HEK293 (cell line): ENCODE measurements at regions not wholly inside any gene's neighbourhood (a gene's known extent, or its start where the extent isn't known, plus 50 kb on each side); places are given as distances from the start of the nearest gene placed in this dataset.

ENCODE experiments used
- KLF7 ChIP-seq: fragments of 450-650 bp; formaldehyde crosslinking; IDR thresholded peaks from 2 replicates; pipeline ENCODE4 v1.5.1; 2016; ENCODE audit warnings: missing biosample characterization, missing genetic modification characterization, borderline replicate concordance
- PRDM10 ChIP-seq: fragments of 450-650 bp; formaldehyde crosslinking; IDR thresholded peaks from 2 replicates; pipeline ENCODE4 v1.5.1; 2016; ENCODE audit warnings: missing biosample characterization, missing genetic modification characterization
- SCRT1 ChIP-seq: fragments of 450-650 bp; formaldehyde crosslinking; IDR thresholded peaks from 2 replicates; pipeline ENCODE4 v1.5.1; 2016; ENCODE audit warnings: missing biosample characterization, missing genetic modification characterization, borderline replicate concordance
- TRIM28 ChIP-seq: IDR thresholded peaks from 2 replicates; pipeline ENCODE4 v1.6.1; 2011; ENCODE audit warnings: low read length, control low read depth, borderline replicate concordance
- ZBTB11 ChIP-seq: fragments of 450-650 bp; formaldehyde crosslinking; conservative IDR thresholded peaks from 2 replicates; pipeline ENCODE4 v1.5.1; 2016; ENCODE audit warnings: low read depth, missing biosample characterization, missing genetic modification characterization
- ZBTB17 ChIP-seq: fragments of 450-650 bp; formaldehyde crosslinking; IDR thresholded peaks from 2 replicates; pipeline ENCODE4 v1.5.1; 2016; ENCODE audit warnings: missing biosample characterization, missing genetic modification characterization
- ZNF112 ChIP-seq: fragments of 450-650 bp; formaldehyde crosslinking; IDR thresholded peaks from 2 replicates; pipeline ENCODE4 v1.5.0; 2017; ENCODE audit warnings: missing biosample characterization, missing genetic modification characterization
- ZNF148 ChIP-seq: fragments of 450-650 bp; formaldehyde crosslinking; IDR thresholded peaks from 2 replicates; pipeline ENCODE4 v1.5.0; 2017; ENCODE audit warnings: missing biosample characterization, missing genetic modification characterization, borderline replicate concordance
- ZNF202 ChIP-seq: fragments of 450-650 bp; formaldehyde crosslinking; IDR thresholded peaks from 2 replicates; pipeline ENCODE4 v1.5.1; 2016; ENCODE audit warnings: missing biosample characterization, missing genetic modification characterization, borderline replicate concordance
- ZNF350 ChIP-seq: fragments of 450-650 bp; formaldehyde crosslinking; IDR thresholded peaks from 2 replicates; pipeline ENCODE4 v1.5.0; 2017; ENCODE audit warnings: missing biosample characterization, mild to moderate bottlenecking, missing genetic modification characterization
- ZNF354C ChIP-seq: fragments of 450-650 bp; formaldehyde crosslinking; IDR thresholded peaks from 2 replicates; pipeline ENCODE4 v1.5.1; 2016; ENCODE audit warnings: missing biosample characterization, missing genetic modification characterization, low read depth, borderline replicate concordance
- ZNF391 ChIP-seq: fragments of 450-650 bp; formaldehyde crosslinking; IDR thresholded peaks from 2 replicates; pipeline ENCODE4 v1.5.1; 2016; ENCODE audit warnings: low read depth, missing biosample characterization, missing genetic modification characterization, borderline replicate concordance
- ZNF416 ChIP-seq: fragments of 450-650 bp; formaldehyde crosslinking; IDR thresholded peaks from 2 replicates; pipeline ENCODE4 v1.5.1; 2016; ENCODE audit warnings: missing biosample characterization, missing genetic modification characterization
- ZNF501 ChIP-seq: fragments of 450-650 bp; formaldehyde crosslinking; IDR thresholded peaks from 2 replicates; pipeline ENCODE4 v1.5.1; 2016; ENCODE audit warnings: missing biosample characterization, missing genetic modification characterization
- ZNF510 ChIP-seq: fragments of 450-650 bp; formaldehyde crosslinking; IDR thresholded peaks from 2 replicates; pipeline ENCODE4 v1.5.1; 2018; ENCODE audit warnings: mild to moderate bottlenecking, missing genetic modification characterization, missing biosample characterization; ENCODE audit not compliant: insufficient replicate concordance
- ZNF521 ChIP-seq: fragments of 450-650 bp; formaldehyde crosslinking; IDR thresholded peaks from 2 replicates; pipeline ENCODE4 v1.5.1; 2017; ENCODE audit warnings: missing biosample characterization, mild to moderate bottlenecking, missing genetic modification characterization
- ZNF600 ChIP-seq: fragments of 450-650 bp; formaldehyde crosslinking; IDR thresholded peaks from 2 replicates; pipeline ENCODE4 v1.5.1; 2016; ENCODE audit warnings: missing biosample characterization, missing genetic modification characterization
- ZNF658 ChIP-seq: fragments of 450-650 bp; formaldehyde crosslinking; IDR thresholded peaks from 2 replicates; pipeline ENCODE4; 2016; ENCODE audit warnings: missing biosample characterization, missing genetic modification characterization
- ZNF670 ChIP-seq: fragments of 450-650 bp; formaldehyde crosslinking; IDR thresholded peaks from 2 replicates; pipeline ENCODE4 v1.5.1; 2016; ENCODE audit warnings: missing biosample characterization, missing genetic modification characterization, low read depth
- ZNF677 ChIP-seq: fragments of 450-650 bp; IDR thresholded peaks from 2 replicates; pipeline ENCODE4 v1.5.0; 2018; ENCODE audit warnings: missing biosample characterization, mild to moderate bottlenecking, missing genetic modification characterization, moderate library complexity
- ZSCAN30 ChIP-seq: fragments of 450-650 bp; IDR thresholded peaks from 2 replicates; pipeline ENCODE4 v1.5.1; 2018; ENCODE audit warnings: missing biosample characterization, mild to moderate bottlenecking, missing genetic modification characterization, moderate library complexity
- TF ChIP-seq, protein P1 (sequence below): fragments of 450-650 bp; formaldehyde crosslinking; IDR thresholded peaks from 2 replicates; pipeline ENCODE4 v1.5.1; 2017; ENCODE audit warnings: missing biosample characterization, missing genetic modification characterization
- TF ChIP-seq, protein P2 (sequence below): fragments of 450-650 bp; formaldehyde crosslinking; IDR thresholded peaks from 2 replicates; pipeline ENCODE4 v1.5.1; 2016; ENCODE audit warnings: missing biosample characterization, missing genetic modification characterization
- TF ChIP-seq, protein P3 (sequence below): fragments of 450-650 bp; IDR thresholded peaks from 2 replicates; pipeline ENCODE4 v1.5.1; 2018; ENCODE audit warnings: missing biosample characterization, missing genetic modification characterization
- TF ChIP-seq, protein P4 (sequence below): fragments of 450-650 bp; formaldehyde crosslinking; IDR thresholded peaks from 2 replicates; pipeline ENCODE4 v1.5.1; 2016; ENCODE audit warnings: missing biosample characterization, missing genetic modification characterization

DNA sequence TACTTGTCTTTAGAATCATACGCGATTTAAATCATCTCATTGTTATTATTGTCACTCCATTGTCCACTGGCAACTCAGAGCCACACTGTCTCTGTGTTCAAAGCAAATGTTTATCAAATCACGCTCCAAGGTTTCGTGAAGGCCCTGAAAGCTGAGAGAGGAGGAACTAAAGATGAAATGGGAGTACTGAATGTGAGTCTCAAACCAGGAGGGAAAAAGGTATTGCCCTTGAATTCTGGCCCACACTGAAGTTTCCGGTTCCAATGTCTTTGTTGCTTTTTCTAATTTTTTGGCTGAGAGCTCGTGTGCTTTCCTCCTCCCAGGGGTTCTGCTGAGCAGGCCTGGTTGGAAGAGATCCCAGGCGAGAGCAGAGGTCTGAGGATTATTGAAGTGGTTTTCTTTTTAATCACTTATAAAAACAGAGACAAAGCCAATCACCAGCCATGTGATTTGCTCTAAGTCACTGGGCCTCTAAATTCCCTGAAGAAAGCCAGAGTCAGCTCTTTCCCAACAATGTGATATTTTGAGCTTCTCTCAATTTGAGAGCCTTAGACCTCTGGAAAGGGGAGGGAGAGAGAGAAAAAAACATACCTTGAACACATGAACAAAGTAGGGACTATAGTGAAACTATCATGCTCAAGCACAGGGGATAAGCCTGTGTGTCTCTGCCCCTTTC, 420.8 kb upstream of the GRAMD2B start (continued):
- TF ChIP-seq, protein P1, sequence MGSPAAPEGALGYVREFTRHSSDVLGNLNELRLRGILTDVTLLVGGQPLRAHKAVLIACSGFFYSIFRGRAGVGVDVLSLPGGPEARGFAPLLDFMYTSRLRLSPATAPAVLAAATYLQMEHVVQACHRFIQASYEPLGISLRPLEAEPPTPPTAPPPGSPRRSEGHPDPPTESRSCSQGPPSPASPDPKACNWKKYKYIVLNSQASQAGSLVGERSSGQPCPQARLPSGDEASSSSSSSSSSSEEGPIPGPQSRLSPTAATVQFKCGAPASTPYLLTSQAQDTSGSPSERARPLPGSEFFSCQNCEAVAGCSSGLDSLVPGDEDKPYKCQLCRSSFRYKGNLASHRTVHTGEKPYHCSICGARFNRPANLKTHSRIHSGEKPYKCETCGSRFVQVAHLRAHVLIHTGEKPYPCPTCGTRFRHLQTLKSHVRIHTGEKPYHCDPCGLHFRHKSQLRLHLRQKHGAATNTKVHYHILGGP (tag by site-specific recombination): no peak
- TF ChIP-seq ZNF416 (tag by site-specific recombination): no peak
- TF ChIP-seq ZNF501 (tag by site-specific recombination): no peak
- no peak for TF ChIP-seq ZNF521 (tag by site-specific recombination)
- no peak for TF ChIP-seq ZNF112 (tag by site-specific recombination)
- no peak for TF ChIP-seq KLF7 (tag by site-specific recombination)
- TF ChIP-seq ZNF148: no peak
- no peak for TF ChIP-seq ZNF510 (tag by site-specific recombination)
- no peak for TF ChIP-seq ZNF658
- no peak for TF ChIP-seq ZNF354C (tag by site-specific recombination)
- TF ChIP-seq ZNF670 (tag by site-specific recombination): no peak
- TF ChIP-seq ZNF391 (tag by site-specific recombination): no peak
- TF ChIP-seq, protein P2, sequence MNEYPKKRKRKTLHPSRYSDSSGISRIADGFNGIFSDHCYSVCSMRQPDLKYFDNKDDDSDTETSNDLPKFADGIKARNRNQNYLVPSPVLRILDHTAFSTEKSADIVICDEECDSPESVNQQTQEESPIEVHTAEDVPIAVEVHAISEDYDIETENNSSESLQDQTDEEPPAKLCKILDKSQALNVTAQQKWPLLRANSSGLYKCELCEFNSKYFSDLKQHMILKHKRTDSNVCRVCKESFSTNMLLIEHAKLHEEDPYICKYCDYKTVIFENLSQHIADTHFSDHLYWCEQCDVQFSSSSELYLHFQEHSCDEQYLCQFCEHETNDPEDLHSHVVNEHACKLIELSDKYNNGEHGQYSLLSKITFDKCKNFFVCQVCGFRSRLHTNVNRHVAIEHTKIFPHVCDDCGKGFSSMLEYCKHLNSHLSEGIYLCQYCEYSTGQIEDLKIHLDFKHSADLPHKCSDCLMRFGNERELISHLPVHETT: no peak
- no peak for TF ChIP-seq ZNF600 (tag by site-specific recombination)
- no peak; the same call in 1 of the 2 replicates for TF ChIP-seq ZBTB11 (tag by site-specific recombination)
- TF ChIP-seq TRIM28: peak; percentile 70; the same call in 1 of the 2 replicates
- TF ChIP-seq, protein P3, sequence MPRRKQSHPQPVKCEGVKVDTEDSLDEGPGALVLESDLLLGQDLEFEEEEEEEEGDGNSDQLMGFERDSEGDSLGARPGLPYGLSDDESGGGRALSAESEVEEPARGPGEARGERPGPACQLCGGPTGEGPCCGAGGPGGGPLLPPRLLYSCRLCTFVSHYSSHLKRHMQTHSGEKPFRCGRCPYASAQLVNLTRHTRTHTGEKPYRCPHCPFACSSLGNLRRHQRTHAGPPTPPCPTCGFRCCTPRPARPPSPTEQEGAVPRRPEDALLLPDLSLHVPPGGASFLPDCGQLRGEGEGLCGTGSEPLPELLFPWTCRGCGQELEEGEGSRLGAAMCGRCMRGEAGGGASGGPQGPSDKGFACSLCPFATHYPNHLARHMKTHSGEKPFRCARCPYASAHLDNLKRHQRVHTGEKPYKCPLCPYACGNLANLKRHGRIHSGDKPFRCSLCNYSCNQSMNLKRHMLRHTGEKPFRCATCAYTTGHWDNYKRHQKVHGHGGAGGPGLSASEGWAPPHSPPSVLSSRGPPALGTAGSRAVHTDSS: no peak
- peak; percentile 77 for TF ChIP-seq PRDM10
- peak; percentile 97 for TF ChIP-seq ZBTB17
- no peak for TF ChIP-seq ZNF677 (tag by site-specific recombination)
- peak; percentile 22; the same call in 1 of the 2 replicates for TF ChIP-seq ZSCAN30 (tag by site-specific recombination)
- TF ChIP-seq ZNF350 (tag by site-specific recombination): no peak
- no peak for TF ChIP-seq SCRT1 (tag by site-specific recombination)
- no peak for TF ChIP-seq ZNF202
- TF ChIP-seq, protein P4, sequence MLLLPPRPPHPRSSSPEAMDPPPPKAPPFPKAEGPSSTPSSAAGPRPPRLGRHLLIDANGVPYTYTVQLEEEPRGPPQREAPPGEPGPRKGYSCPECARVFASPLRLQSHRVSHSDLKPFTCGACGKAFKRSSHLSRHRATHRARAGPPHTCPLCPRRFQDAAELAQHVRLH: peak; percentile 60
